Gastroesophageal sphincter (tissue), 3 donors: ENCODE measurements at regions not wholly inside any gene's neighbourhood (a gene's known extent, or its start where the extent isn't known, plus 50 kb on each side); places are given as distances from the start of the nearest gene placed in this dataset.

Experiments used
- CTCF ChIP-seq, 4 experiments: fragments of 200-600 bp in 2 of 4; fragments of 450-650 bp in 2 of 4; sonication (generic) in 1 of 4; IDR thresholded peaks; one replicate each; pipeline ENCODE4 v1.5.1; 2017 to 2019; ENCODE audit warnings: antibody characterized with exemption in 4 of 4, mild to moderate bottlenecking in 2 of 4, moderate library complexity in 2 of 4
- EP300 ChIP-seq: sonication (generic); formaldehyde crosslinking; IDR thresholded peaks from one replicate; pipeline ENCODE4 v1.6.1; 2017; ENCODE audit warnings: antibody characterized with exemption, mild to moderate bottlenecking
- POLR2A ChIP-seq, 2 donors: fragments of 450-650 bp; IDR thresholded peaks; one replicate each; pipeline ENCODE4 v1.6.1; 2017; ENCODE audit warnings: antibody characterized with exemption in 2 of 2, mild to moderate bottlenecking in 2 of 2, moderate library complexity in 1 of 2
- POLR2AphosphoS5 ChIP-seq: sonication (generic); formaldehyde crosslinking; IDR thresholded peaks from one replicate; pipeline ENCODE4 v1.6.1; 2017; ENCODE audit warnings: antibody characterized with exemption

- no peak for TF ChIP-seq CTCF (IDR thresholded peaks at IDR 0.05)
- TF ChIP-seq POLR2A (IDR thresholded peaks at IDR 0.05), result no peak
- no peak for TF ChIP-seq EP300
- no peak for TF ChIP-seq POLR2AphosphoS5
These were observed 52.0 kb upstream of the TNP1 start for GRCh38 chr2:216911886-216912285.
